Parathyroid adenoma (tissue), 2 donors: ENCODE measurements at regions not wholly inside any gene's neighbourhood (a gene's known extent, or its start where the extent isn't known, plus 50 kb on each side); places are given as distances from the start of the nearest gene placed in this dataset.

Experiments
- H2AFZ ChIP-seq: fragments of 300-600 bp; sonication (generic); one replicate; pipeline ENCODE4 v1.7.0; 2017; ENCODE audit warnings: antibody characterized with exemption, mild to moderate bottlenecking
- H3K27ac ChIP-seq: fragments of 300-600 bp; sonication (generic); one replicate; pipeline ENCODE4 v1.7.0; 2017
- H3K27me3 ChIP-seq: fragments of 300-600 bp; sonication (generic); one replicate; pipeline ENCODE4 v1.7.0; 2017; ENCODE audit warnings: low read length; ENCODE audit not compliant: control insufficient read depth, insufficient read depth
- H3K36me3 ChIP-seq: fragments of 300-600 bp; sonication (generic); one replicate; pipeline ENCODE4 v1.7.0; 2017; ENCODE audit warnings: low read length; ENCODE audit not compliant: control insufficient read depth, insufficient read depth
- H3K4me1 ChIP-seq: fragments of 300-600 bp; sonication (generic); one replicate; pipeline ENCODE4 v1.7.0; 2017; ENCODE audit warnings: control low read depth
- H3K4me2 ChIP-seq: fragments of 300-600 bp; sonication (generic); one replicate; pipeline ENCODE4 v1.7.0; 2017; ENCODE audit warnings: low read length
- H3K4me3 ChIP-seq: fragments of 300-600 bp; sonication (generic); one replicate; pipeline ENCODE4 v1.7.0; 2017; ENCODE audit warnings: low read depth, low read length
- H3K79me2 ChIP-seq: fragments of 300-600 bp; sonication (generic); one replicate; pipeline ENCODE4 v1.7.0; 2017; ENCODE audit warnings: control low read depth
- H3K9ac ChIP-seq: fragments of 300-600 bp; sonication (generic); one replicate; pipeline ENCODE4 v1.7.0; 2017; ENCODE audit warnings: mild to moderate bottlenecking
- H3K9me3 ChIP-seq: fragments of 300-600 bp; sonication (generic); one replicate; pipeline ENCODE4 v1.7.0; 2017; ENCODE audit warnings: low read length; ENCODE audit not compliant: control insufficient read depth
- CTCF ChIP-seq: fragments of 300-600 bp; sonication (generic); IDR thresholded peaks from one replicate; pipeline ENCODE4 v1.7.0; 2017; ENCODE audit warnings: antibody characterized with exemption, mild to moderate bottlenecking
- donor health status: primary hyperparathyroidism.

GRCh38 chr10:109778993-109779392 lies 144.3 kb downstream of the XPNPEP1 start:
- Histone ChIP-seq H3K27me3 (no peaks in the 10 kb centered on the region), H3K36me3 (no peaks in the 10 kb centered on the region), H3K9ac (no peak overlapping the region), H2AFZ (no peak overlapping the region), H3K4me1 (no peaks in the 10 kb centered on the region), H3K27ac (no peak overlapping the region), H3K79me2 (no peaks in the 10 kb centered on the region), H3K4me2 (no peak overlapping the region), H3K4me3 (no peak overlapping the region), H3K9me3 (no peaks in the 10 kb centered on the region)
- TF ChIP-seq CTCF, result no peak

- Histone ChIP-seq H3K9ac (no peak overlapping the region), H3K79me2 (no peaks in the 10 kb centered on the region), H3K27ac (no peak overlapping the region), H3K4me3 (no peak overlapping the region), H3K36me3 (no peaks in the 10 kb centered on the region), H3K4me2 (no peak overlapping the region), H2AFZ (no peak overlapping the region), H3K27me3 (no peaks in the 10 kb centered on the region), H3K9me3 (no peaks in the 10 kb centered on the region), H3K4me1 (no peaks in the 10 kb centered on the region)
- no peak for TF ChIP-seq CTCF
Measured at GRCh38 chr10:109774121-109774440, 149.2 kb downstream of the XPNPEP1 start.

- Histone ChIP-seq H3K79me2 (no peaks in the 10 kb centered on the region), H3K4me1 (no peaks in the 10 kb centered on the region), H3K9ac (no peak overlapping the region), H3K27ac (no peak overlapping the region), H3K36me3 (no peaks in the 10 kb centered on the region), H2AFZ (no peak overlapping the region), H3K9me3 (no peaks in the 10 kb centered on the region), H3K4me2 (no peak overlapping the region), H3K4me3 (no peak overlapping the region), H3K27me3 (no peaks in the 10 kb centered on the region)
- peak; percentile 46 for TF ChIP-seq CTCF
Measured at GRCh38 chr10:109773288-109774120, 149.8 kb downstream of the XPNPEP1 start.

GRCh38 chr10:109770663-109771062 lies 152.6 kb downstream of the XPNPEP1 start:
- Histone ChIP-seq H3K9me3 (no peaks in the 10 kb centered on the region), H3K36me3 (no peaks in the 10 kb centered on the region), H3K79me2 (no peaks in the 10 kb centered on the region), H3K4me1 (no peaks in the 10 kb centered on the region), H3K4me3 (no peak overlapping the region), H3K9ac (no peak overlapping the region), H3K4me2 (no peak overlapping the region), H3K27me3 (no peaks in the 10 kb centered on the region), H2AFZ (peak overlapping the region; percentile 2), H3K27ac (no peak overlapping the region)
- TF ChIP-seq CTCF, result no peak

- no peaks in the 10 kb centered on the region for H3K9me3 ChIP-seq
- H3K9ac ChIP-seq, result no peak overlapping the region
- no peaks in the 10 kb centered on the region for H3K27me3 ChIP-seq
- no peak overlapping the region for H2AFZ ChIP-seq
- no peaks in the 10 kb centered on the region for H3K79me2 ChIP-seq
- no peaks in the 10 kb centered on the region for H3K36me3 ChIP-seq
- no peak overlapping the region for H3K27ac ChIP-seq
- TF ChIP-seq CTCF, result no peak
- H3K4me2 ChIP-seq, result no peak overlapping the region
- no peaks in the 10 kb centered on the region for H3K4me1 ChIP-seq
- H3K4me3 ChIP-seq, result no peak overlapping the region
Measured at GRCh38 chr10:109769966-109770365, 153.3 kb downstream of the XPNPEP1 start.
